HEK293T (cell line): ENCODE measurements at regions not wholly inside any gene's neighbourhood (a gene's known extent, or its start where the extent isn't known, plus 50 kb on each side); places are given as distances from the start of the nearest gene placed in this dataset.

Source experiments
- BHLHE40 ChIP-seq: fragments of 450-650 bp; IDR thresholded peaks from 2 replicates; pipeline ENCODE4 v1.6.1; 2016; ENCODE audit warnings: mild to moderate bottlenecking, moderate library complexity, borderline replicate concordance
- CTBP1 ChIP-seq: fragments of 450-650 bp; IDR thresholded peaks from 2 replicates; pipeline ENCODE4 v1.6.1; 2016; ENCODE audit warnings: borderline replicate concordance
- ELF4 ChIP-seq: fragments of 450-650 bp; IDR thresholded peaks from 2 replicates; pipeline ENCODE4 v1.6.1; 2017; ENCODE audit warnings: antibody characterized with exemption
- FOXM1 ChIP-seq: fragments of 450-650 bp; IDR thresholded peaks from 2 replicates; pipeline ENCODE4 v1.6.1; 2017; ENCODE audit warnings: mild to moderate bottlenecking, borderline replicate concordance
- SP1 ChIP-seq: fragments of 450-650 bp; IDR thresholded peaks from 2 replicates; pipeline ENCODE4 v1.6.1; 2017
- TARDBP ChIP-seq: fragments of 450-650 bp; IDR thresholded peaks from 2 replicates; pipeline ENCODE4 v1.6.1; 2016
- ZNF384 ChIP-seq: fragments of 450-650 bp; IDR thresholded peaks from 2 replicates; pipeline ENCODE4 v1.6.1; 2016
- TF ChIP-seq, protein P1 (sequence below): fragments of 450-650 bp; IDR thresholded peaks from 2 replicates; pipeline ENCODE4 v1.6.1; 2016

DNA sequence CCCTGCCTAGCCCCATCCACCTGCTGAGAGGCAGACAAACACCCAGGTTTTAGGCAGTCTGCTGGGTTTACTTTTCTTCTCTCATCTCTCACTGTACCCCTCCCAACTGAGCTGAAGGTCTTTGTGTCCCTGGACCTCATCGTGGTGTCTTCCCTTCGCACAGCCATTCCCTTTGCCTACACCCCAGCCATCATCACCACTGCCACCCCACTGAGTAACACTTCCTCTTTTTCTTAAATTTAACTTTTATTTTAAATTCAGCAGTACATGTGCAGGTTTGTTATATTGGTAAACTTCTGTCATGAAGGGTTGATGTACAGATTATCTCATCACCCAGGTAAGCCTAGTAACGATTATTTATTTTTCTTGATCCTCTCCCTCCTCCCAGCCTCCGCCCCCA is 188.3 kb upstream of the MON1B start:
- TF ChIP-seq FOXM1 (no peak), ELF4 (no peak), ZNF384 (no peak), SP1 (no peak), CTBP1 (no peak), TARDBP (no peak), BHLHE40 (no peak)
- TF ChIP-seq, protein P1, sequence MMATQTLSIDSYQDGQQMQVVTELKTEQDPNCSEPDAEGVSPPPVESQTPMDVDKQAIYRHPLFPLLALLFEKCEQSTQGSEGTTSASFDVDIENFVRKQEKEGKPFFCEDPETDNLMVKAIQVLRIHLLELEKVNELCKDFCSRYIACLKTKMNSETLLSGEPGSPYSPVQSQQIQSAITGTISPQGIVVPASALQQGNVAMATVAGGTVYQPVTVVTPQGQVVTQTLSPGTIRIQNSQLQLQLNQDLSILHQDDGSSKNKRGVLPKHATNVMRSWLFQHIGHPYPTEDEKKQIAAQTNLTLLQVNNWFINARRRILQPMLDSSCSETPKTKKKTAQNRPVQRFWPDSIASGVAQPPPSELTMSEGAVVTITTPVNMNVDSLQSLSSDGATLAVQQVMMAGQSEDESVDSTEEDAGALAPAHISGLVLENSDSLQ = no peak
